ENCODE measurements at regions not wholly inside any gene's neighbourhood (a gene's known extent, or its start where the extent isn't known, plus 50 kb on each side); places are given as distances from the start of the nearest gene placed in this dataset.

DNA sequence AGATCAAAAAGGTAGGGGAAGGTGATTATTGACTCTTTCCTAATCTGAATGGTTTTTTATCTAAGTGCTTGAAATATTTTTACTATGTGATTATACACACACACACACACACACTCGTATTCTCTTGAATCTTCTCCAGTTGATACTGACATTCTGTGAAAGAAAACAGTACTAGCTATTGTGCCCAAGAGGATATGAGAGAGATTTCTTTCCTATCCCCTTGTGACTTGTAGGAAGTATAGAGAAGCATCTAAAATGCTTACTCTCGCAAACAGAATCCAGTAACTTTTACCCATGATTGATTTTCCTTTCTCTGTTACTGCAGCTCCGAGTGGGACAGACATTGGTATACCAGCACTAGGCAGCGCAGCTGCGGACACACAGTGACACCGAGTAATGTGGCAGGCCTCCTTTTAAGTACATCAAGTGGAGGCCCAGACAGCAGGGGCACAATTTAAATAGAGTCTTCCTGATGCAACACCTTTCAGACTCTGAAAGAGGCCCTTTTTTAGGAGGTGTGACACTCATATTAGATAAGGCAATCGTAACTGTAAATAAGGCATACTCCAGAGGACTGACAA lies 421.0 kb upstream of the CNTN4 start:
- no peaks in the 10 kb centered on the region for H3K4me1 ChIP-seq
- WGBS, 2 donors: 56 to 57% methylated on average over 7 of the region's 7 CpGs
- no peaks in the 10 kb centered on the region for H3K27me3 ChIP-seq
- no peaks in the 10 kb centered on the region for H3K36me3 ChIP-seq (ENCODE audit: low read depth, missing control alignments)
- intact Hi-C loops (cut with DNase I; ENCODE audit: low total_unique reads): no loop called here
- no peak for TF ChIP-seq POLR2A (IDR thresholded peaks at IDR 0.05)
- TF ChIP-seq, protein P1, sequence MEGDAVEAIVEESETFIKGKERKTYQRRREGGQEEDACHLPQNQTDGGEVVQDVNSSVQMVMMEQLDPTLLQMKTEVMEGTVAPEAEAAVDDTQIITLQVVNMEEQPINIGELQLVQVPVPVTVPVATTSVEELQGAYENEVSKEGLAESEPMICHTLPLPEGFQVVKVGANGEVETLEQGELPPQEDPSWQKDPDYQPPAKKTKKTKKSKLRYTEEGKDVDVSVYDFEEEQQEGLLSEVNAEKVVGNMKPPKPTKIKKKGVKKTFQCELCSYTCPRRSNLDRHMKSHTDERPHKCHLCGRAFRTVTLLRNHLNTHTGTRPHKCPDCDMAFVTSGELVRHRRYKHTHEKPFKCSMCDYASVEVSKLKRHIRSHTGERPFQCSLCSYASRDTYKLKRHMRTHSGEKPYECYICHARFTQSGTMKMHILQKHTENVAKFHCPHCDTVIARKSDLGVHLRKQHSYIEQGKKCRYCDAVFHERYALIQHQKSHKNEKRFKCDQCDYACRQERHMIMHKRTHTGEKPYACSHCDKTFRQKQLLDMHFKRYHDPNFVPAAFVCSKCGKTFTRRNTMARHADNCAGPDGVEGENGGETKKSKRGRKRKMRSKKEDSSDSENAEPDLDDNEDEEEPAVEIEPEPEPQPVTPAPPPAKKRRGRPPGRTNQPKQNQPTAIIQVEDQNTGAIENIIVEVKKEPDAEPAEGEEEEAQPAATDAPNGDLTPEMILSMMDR (IDR thresholded peaks at IDR 0.05): no peak
- no peak for DNase-seq
- H3K4me3 ChIP-seq: no peak overlapping the region
- no peak overlapping the region for H3K27ac ChIP-seq
- no peaks in the 10 kb centered on the region for H3K9me3 ChIP-seq

DNA sequence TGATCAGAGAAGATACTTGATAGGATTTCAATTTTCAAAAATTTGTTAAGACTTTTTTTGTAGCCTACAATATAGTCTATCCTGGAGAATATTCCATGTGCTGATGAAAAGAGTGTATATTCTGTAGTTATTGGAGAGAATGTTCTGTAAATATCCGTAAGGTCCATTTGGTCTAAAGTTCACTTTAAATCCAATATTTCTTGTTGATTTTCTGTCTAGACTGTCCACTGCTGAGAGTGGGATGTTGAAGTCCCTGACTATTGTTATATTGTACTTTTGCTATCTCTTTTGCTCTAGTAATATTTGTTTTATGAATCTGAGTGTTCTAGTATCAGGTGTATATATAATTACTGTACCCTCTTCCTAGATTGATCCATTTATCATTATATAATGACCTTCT lies 406.2 kb upstream of the CNTN4 start:
- Histone ChIP-seq H3K27ac (no peak overlapping the region), H3K4me1 (no peaks in the 10 kb centered on the region), H3K9me3 (no peaks in the 10 kb centered on the region), H3K36me3 (ENCODE audit: low read depth, missing control alignments) (no peaks in the 10 kb centered on the region), H3K4me3 (no peak overlapping the region), H3K27me3 (no peaks in the 10 kb centered on the region)
- intact Hi-C loops (cut with DNase I; ENCODE audit: low total_unique reads): no loop called here
- no peak for TF ChIP-seq POLR2A (IDR thresholded peaks at IDR 0.05)
- TF ChIP-seq, protein P1 (IDR thresholded peaks at IDR 0.05): no peak
- no peak for DNase-seq
- WGBS, 2 donors: 89 to 93% methylated on average over 1 of the region's 1 CpG

DNA sequence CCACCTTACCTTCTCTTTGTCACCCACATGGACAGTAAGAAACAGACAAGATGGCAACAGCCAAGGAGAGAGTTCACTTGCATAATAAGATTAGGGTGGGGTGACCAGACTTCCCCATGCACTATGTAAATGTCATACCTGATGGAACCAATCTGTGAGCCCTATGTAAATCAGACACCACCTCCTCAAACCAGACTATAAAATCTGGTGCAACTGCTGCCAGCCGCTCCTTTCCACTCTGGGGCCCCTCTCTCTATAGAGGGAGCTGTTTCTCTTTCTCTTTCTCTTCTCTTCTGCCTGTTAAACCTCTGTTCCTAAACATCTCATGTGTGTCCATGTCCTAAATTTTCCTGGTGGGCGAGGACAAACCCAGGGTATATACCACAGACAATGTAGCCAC lies 405.5 kb upstream of the CNTN4 start:
- 87 to 92% methylated on average over 2 of the region's 2 CpGs for WGBS, 2 donors
- TF ChIP-seq POLR2A (IDR thresholded peaks at IDR 0.05): no peak
- TF ChIP-seq, protein P1 (IDR thresholded peaks at IDR 0.05): no peak
- no peaks in the 10 kb centered on the region for H3K4me1 ChIP-seq
- DNase-seq: no peak
- intact Hi-C loops (cut with DNase I; ENCODE audit: low total_unique reads): no loop called here
- no peaks in the 10 kb centered on the region for H3K36me3 ChIP-seq (ENCODE audit: low read depth, missing control alignments)
- H3K27me3 ChIP-seq: no peaks in the 10 kb centered on the region
- no peak overlapping the region for H3K4me3 ChIP-seq
- H3K9me3 ChIP-seq: no peaks in the 10 kb centered on the region
- no peak overlapping the region for H3K27ac ChIP-seq

DNA sequence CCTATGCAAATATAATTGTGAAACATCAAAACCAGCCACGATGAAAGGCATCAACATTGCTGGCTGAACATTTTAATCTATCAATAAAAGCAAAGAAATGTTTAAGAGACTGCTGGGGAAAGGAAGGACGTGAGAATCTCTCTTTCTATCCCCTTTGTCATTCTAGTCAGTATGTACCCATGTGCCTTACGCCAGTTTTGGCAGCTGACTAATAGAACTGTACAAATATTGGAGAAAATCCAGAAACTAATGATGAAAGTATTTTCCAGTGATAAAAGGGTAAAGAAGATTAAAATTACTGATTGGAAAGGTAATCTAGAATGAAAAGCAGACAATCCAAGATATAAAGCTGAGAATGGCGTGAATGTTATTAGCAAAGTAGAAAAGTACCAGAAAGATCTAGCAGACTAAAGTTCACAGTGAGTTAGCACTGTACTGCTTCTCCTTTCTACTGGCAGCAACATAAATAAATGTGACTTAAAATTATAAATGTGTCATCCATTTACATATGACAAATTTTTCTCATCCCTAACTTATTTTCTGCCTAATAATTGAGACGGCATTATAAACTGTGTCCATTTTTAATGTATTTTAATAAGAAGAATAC lies 401.9 kb upstream of the CNTN4 start:
- WGBS, 2 donors: 64 to 65% methylated on average over 5 of the region's 5 CpGs
- Histone ChIP-seq H3K4me1 (no peaks in the 10 kb centered on the region), H3K9me3 (no peaks in the 10 kb centered on the region), H3K36me3 (ENCODE audit: low read depth, missing control alignments) (no peaks in the 10 kb centered on the region), H3K4me3 (no peak overlapping the region), H3K27me3 (no peaks in the 10 kb centered on the region), H3K27ac (no peak overlapping the region)
- no peak for DNase-seq
- TF ChIP-seq, protein P1 (IDR thresholded peaks at IDR 0.05): no peak
- no peak for TF ChIP-seq POLR2A (IDR thresholded peaks at IDR 0.05)
- intact Hi-C loops (cut with DNase I; ENCODE audit: low total_unique reads): no loop called here

DNA sequence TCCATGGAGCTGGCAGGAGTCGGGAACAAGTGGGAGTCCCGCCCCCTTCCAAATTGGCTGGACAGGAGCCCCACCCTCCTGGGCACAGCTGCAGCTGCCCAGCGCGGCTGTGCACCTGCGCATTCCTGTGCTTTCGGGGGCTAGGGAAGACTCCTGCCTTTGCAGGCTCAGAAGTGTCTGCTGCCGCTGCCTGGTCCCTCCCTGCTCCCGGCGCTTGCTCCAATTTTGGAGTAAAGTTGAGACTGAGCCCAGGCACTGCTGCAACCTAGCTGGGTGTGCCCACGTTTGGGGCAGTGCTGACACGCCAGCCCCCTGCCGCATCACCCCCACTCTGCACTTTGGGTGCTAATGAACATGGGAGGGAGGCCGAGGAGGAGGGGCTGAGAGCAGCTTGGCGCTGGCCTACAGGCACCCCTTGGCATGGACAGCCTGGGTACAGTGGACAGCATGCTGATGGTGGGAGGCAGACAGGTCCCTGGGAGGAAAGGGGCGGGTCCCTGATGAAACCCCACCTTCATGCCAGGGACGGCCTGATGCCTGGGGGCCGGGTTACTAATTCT lies 399.2 kb upstream of the CNTN4 start:
- TF ChIP-seq, protein P1 (IDR thresholded peaks at IDR 0.05): no peak
- TF ChIP-seq POLR2A (IDR thresholded peaks at IDR 0.05): no peak
- 53 to 68% methylated on average over 12 to 15 of the region's 17 CpGs for WGBS, 2 donors
- H3K4me3 ChIP-seq: no peak overlapping the region
- intact Hi-C loops (cut with DNase I; ENCODE audit: low total_unique reads): no loop called here
- H3K4me1 ChIP-seq: no peaks in the 10 kb centered on the region
- no peaks in the 10 kb centered on the region for H3K27me3 ChIP-seq
- H3K9me3 ChIP-seq: no peaks in the 10 kb centered on the region
- DNase-seq: no peak
- no peak overlapping the region for H3K27ac ChIP-seq
- H3K36me3 ChIP-seq (ENCODE audit: low read depth, missing control alignments): no peaks in the 10 kb centered on the region

Measured in testis (tissue), 2 donors.